Kidney epithelial cell (primary cell): ENCODE measurements at regions not wholly inside any gene's neighbourhood (a gene's known extent, or its start where the extent isn't known, plus 50 kb on each side); places are given as distances from the start of the nearest gene placed in this dataset.
"Not testable (repeated sequence)": the region's sequence is repeated elsewhere in the genome, so short reads cannot be mapped to it uniquely, and the experiment has no call there.

Experiments
- DNase-seq: peaks from one replicate; pipeline ENCODE4 v3.0.0-alpha.2; 2010; ENCODE audit warnings: low read depth
- H3K27me3 ChIP-seq: 2 replicates; pipeline ENCODE4 v1.6.0; 2011; ENCODE audit warnings: low read length; ENCODE audit not compliant: control insufficient read depth, insufficient read depth
- H3K36me3 ChIP-seq: 2 replicates; pipeline ENCODE4 v1.5.1; 2011; ENCODE audit warnings: low read length; ENCODE audit not compliant: control insufficient read depth, insufficient read depth
- H3K4me3 ChIP-seq: 2 replicates; pipeline ENCODE4 v1.5.1; 2011; ENCODE audit warnings: low read depth, mild to moderate bottlenecking, control low read depth, low read length
- TF ChIP-seq, protein P1 (sequence below): IDR thresholded peaks from 2 replicates; pipeline ENCODE4 v1.5.1; 2011; ENCODE audit warnings: mild to moderate bottlenecking, moderate library complexity, low read length, control low read depth, inconsistent platforms; ENCODE audit not compliant: insufficient read depth, poor library complexity, severe bottlenecking

DNA sequence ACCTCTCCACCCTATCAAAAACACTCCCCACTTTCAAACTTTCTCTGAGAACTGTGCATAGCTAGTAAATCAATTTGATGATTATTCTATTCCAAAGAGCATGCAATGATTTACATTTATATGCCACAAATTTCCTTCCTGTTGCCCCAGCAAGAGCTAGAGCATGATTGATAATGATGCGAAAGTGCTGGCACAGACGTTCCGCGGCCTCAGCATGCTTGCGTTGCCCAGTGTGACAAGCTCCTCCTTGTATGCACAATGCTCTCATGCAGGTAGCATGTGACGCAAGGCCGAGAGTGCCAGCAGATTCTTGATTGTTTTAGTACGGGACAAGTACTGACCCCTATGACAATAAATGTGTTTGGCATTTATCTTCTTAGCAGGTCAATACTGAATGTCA lies 696.3 kb upstream of the SLC35B3 start:
- H3K27me3 ChIP-seq = no peaks in the 10 kb centered on the region
- no peaks in the 10 kb centered on the region for H3K36me3 ChIP-seq
- TF ChIP-seq, protein P1, sequence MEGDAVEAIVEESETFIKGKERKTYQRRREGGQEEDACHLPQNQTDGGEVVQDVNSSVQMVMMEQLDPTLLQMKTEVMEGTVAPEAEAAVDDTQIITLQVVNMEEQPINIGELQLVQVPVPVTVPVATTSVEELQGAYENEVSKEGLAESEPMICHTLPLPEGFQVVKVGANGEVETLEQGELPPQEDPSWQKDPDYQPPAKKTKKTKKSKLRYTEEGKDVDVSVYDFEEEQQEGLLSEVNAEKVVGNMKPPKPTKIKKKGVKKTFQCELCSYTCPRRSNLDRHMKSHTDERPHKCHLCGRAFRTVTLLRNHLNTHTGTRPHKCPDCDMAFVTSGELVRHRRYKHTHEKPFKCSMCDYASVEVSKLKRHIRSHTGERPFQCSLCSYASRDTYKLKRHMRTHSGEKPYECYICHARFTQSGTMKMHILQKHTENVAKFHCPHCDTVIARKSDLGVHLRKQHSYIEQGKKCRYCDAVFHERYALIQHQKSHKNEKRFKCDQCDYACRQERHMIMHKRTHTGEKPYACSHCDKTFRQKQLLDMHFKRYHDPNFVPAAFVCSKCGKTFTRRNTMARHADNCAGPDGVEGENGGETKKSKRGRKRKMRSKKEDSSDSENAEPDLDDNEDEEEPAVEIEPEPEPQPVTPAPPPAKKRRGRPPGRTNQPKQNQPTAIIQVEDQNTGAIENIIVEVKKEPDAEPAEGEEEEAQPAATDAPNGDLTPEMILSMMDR = no peak
- H3K4me3 ChIP-seq = no peak overlapping the region
- DNase-seq = no peak

DNA sequence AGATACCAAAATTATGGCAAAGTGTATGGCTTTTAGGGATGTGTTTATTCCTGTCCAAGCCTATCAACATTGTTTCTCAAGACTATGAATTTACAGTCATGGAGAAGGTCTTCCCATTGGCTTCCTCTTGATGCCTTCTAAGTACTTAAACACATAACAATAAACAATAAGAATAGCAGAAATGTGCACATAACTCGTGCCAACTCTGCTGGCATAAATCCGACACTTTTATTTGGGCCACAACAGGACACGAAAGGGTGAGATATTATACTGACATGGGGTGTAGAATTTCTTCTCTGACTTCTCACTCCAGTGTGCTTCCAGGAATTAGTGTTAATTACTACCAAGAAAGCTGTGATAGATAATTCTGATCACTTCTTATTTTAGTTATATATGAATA lies 695.9 kb upstream of the SLC35B3 start:
- no peak for DNase-seq
- TF ChIP-seq, protein P1 = no peak
- H3K4me3 ChIP-seq = no peak overlapping the region
- no peaks in the 10 kb centered on the region for H3K27me3 ChIP-seq
- H3K36me3 ChIP-seq = no peaks in the 10 kb centered on the region

DNA sequence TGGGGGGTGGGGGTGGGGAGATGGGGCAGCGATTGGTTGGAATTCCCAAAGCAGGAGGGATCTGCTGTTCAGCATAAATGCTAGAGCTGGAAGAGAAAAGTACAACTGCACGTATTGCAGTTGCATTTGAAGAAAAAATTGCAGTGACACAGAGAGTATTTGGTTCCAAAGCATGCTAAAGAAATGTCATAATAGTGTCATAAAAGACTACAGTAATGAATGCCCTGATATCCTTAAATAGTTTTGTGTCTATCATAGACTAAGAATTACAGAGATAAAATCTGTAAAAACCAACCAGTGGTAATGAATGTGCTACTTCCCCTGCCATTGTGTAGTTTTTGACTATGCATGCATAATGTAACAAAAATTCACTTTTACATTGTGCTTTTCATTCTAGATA lies 693.6 kb upstream of the SLC35B3 start:
- no peak for DNase-seq
- TF ChIP-seq, protein P1 = no peak
- Histone ChIP-seq H3K36me3 (no peaks in the 10 kb centered on the region), H3K4me3 (no peak overlapping the region), H3K27me3 (no peaks in the 10 kb centered on the region)

DNA sequence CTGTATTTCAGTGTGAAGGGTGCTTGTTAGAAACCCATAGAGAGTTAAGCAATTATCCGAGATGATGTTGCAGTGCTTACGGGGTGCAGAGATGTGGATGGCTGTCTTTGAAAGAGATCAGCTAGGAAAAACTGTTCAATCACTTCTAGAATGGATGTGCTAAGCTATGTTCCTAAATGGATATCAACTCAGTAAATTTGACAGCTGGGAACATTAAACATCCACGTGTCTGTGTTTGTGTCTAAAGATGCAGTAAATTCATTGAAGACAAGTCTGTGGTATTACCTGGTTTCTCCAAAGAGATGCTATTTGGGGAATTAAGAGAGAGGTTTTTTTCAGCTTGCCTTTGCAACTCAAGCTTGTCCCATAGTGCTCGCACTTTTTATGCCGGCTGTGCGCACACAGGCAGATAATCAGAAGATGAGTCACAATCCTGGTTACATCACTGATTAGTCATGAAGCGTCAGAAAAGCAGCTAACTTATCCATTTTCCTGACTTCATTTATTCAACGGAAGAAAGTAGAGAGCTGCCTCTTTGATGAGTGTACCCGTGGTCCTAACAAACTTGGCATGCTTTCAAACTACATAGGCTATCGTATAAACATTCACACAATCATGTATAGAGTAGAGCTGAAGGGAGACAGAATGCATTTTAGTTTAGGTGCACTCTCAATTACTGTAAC lies 691.7 kb upstream of the SLC35B3 start:
- TF ChIP-seq, protein P1 = no peak
- DNase-seq = no peak
- Histone ChIP-seq H3K36me3 (no peaks in the 10 kb centered on the region), H3K4me3 (no peak overlapping the region), H3K27me3 (no peaks in the 10 kb centered on the region)

DNA sequence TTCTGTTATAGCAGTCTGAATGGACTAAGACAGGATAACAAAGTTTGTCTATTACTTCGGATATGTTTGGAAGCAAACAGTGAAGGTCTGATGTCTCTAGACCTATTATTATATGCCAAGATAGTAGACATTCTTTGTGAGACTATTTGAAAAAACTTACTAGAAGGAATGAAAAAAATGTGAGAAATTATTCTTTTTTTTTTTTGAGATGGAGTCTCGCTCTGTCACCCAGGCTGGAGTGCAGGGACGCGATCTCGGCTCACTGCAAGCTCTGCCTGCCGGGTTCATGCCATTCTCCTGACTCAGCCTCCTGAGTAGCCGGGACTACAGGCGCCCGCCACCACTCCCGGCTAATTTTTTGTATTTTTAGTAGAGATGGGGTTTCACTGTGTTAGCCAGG lies 690.7 kb upstream of the SLC35B3 start:
- not testable (repeated sequence) for DNase-seq, H3K27me3 ChIP-seq, H3K36me3 ChIP-seq, H3K4me3 ChIP-seq

DNA sequence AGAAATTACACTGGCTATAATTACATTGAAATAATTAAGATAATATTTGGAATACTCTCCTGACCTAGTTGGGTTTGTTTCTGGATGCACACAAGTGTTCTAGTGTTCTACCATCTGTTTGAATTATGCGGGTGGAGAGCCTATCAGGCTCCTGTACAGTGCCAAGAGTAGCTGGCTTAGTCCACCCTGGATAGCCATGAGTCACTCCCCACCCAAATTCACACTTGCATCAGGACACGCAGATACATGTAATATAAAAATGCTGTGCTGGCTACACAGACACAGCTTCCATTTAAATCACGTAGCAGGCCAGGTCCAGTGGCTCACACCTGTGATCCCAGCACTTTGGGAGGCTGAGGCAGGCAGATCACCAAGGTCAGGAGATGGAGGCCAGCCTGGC lies 686.2 kb upstream of the SLC35B3 start:
- Histone ChIP-seq H3K36me3 (no peaks in the 10 kb centered on the region), H3K27me3 (no peaks in the 10 kb centered on the region), H3K4me3 (no peak overlapping the region)
- TF ChIP-seq, protein P1 = no peak
- DNase-seq = no peak
